Astrocyte of the cerebellum (primary cell): ENCODE measurements at regions not wholly inside any gene's neighbourhood (a gene's known extent, or its start where the extent isn't known, plus 50 kb on each side); places are given as distances from the start of the nearest gene placed in this dataset.

Experiments
- DNase-seq: peaks from one replicate; pipeline ENCODE4 v3.0.0-alpha.2; 2011; ENCODE audit warnings: low read depth
- H3K4me3 ChIP-seq: 2 replicates; pipeline ENCODE4 v1.5.1; 2011; ENCODE audit warnings: mild to moderate bottlenecking, low read depth, low read length, moderate library complexity
- CTCF ChIP-seq: IDR thresholded peaks from 2 replicates; pipeline ENCODE4 v1.5.1; 2012; ENCODE audit warnings: low read length, low read depth, moderate library complexity, mild to moderate bottlenecking; ENCODE audit errors: missing control alignments
- in situ Hi-C: cut with HindIII; loops from 2 replicates; pipeline ENCODE4 v1.10.0; 2017; ENCODE audit warnings: low sequenced_read_pairs

- H3K4me3 ChIP-seq = no peak overlapping the region
- DNase-seq = no peak
- TF ChIP-seq CTCF = no peak
- in situ Hi-C loops = no loop called here
Measured at GRCh38 chr2:217735899-217736298, 266.9 kb downstream of the TNS1 start.

GRCh38 chr2:217735034-217735433, 267.8 kb downstream of the TNS1 start:
- H3K4me3 ChIP-seq = no peak overlapping the region
- in situ Hi-C loops = no loop called here
- no peak for TF ChIP-seq CTCF
- DNase-seq = no peak

- DNase-seq = no peak
- in situ Hi-C loops = no loop called here
- TF ChIP-seq CTCF = no peak
- H3K4me3 ChIP-seq = no peak overlapping the region
Measured at GRCh38 chr2:217733461-217733860, 269.3 kb downstream of the TNS1 start.

- H3K4me3 ChIP-seq = no peak overlapping the region
- TF ChIP-seq CTCF = no peak
- no peak for DNase-seq
- in situ Hi-C loops = no loop called here
Measured at GRCh38 chr2:217732992-217733391, 269.8 kb downstream of the TNS1 start.

- no peak overlapping the region for H3K4me3 ChIP-seq
- DNase-seq = no peak
- in situ Hi-C loops = no loop called here
- TF ChIP-seq CTCF = no peak
Measured at GRCh38 chr2:217731805-217732204, 271.0 kb downstream of the TNS1 start.

- in situ Hi-C loops = no loop called here
- no peak overlapping the region for H3K4me3 ChIP-seq
- DNase-seq = no peak
- TF ChIP-seq CTCF = no peak
Measured at GRCh38 chr2:217729421-217730053, 273.3 kb downstream of the TNS1 start.
